MCF 10A (cell line): ENCODE measurements at regions not wholly inside any gene's neighbourhood (a gene's known extent, or its start where the extent isn't known, plus 50 kb on each side); places are given as distances from the start of the nearest gene placed in this dataset.

Experiments used
- BruUV-seq: library from RNA; stranded (reverse); fragments of 400-500 nt; replicated peaks from 2 replicates; lab custom pipeline; 2021; lab: Mats Ljungman, UMichigan
- CTCF ChIA-PET: fragments of 300-600 bp; sonication (Branson Sonifier 250); formaldehyde crosslinking; extraction: SDS; loops from one replicate; lab custom pipeline; 2021; ENCODE audit warnings: antibody characterized with exemption, inconsistent platforms; lab: Yijun Ruan, JAX
- POLR2A ChIA-PET: fragments of 300-600, 350-650 bp; sonication (Branson Sonifier 250); formaldehyde crosslinking; extraction: SDS; loops from one replicate; lab custom pipeline; 2020; ENCODE audit warnings: antibody characterized with exemption, inconsistent platforms; lab: Yijun Ruan, JAX
- DNase-seq: peaks from one replicate; pipeline ENCODE4 v3.0.0-alpha.2; 2018; ENCODE audit not compliant: unreplicated experiment
- H3K27ac Mint-ChIP-seq: one replicate; pipeline ENCODE4 v1.8.0; 2022; ENCODE audit warnings: mild to moderate bottlenecking, low read depth, mixed read lengths; ENCODE audit not compliant: unreplicated experiment
- H3K27me3 Mint-ChIP-seq: one replicate; pipeline ENCODE4 v1.8.0; 2022; ENCODE audit warnings: mixed read lengths; ENCODE audit not compliant: insufficient read depth, unreplicated experiment
- H3K36me3 Mint-ChIP-seq: one replicate; pipeline ENCODE4 v1.8.0; 2022; ENCODE audit warnings: mild to moderate bottlenecking, moderate library complexity, mixed read lengths; ENCODE audit not compliant: insufficient read depth, unreplicated experiment
- H3K4me1 Mint-ChIP-seq: one replicate; pipeline ENCODE4 v1.8.0; 2022; ENCODE audit warnings: mixed read lengths; ENCODE audit not compliant: insufficient read depth, unreplicated experiment
- H3K4me3 Mint-ChIP-seq: one replicate; pipeline ENCODE4 v1.8.0; 2022; ENCODE audit warnings: mild to moderate bottlenecking, moderate library complexity, mixed read lengths; ENCODE audit not compliant: unreplicated experiment
- H3K9me3 Mint-ChIP-seq: one replicate; pipeline ENCODE4 v1.8.0; 2022; ENCODE audit warnings: mixed read lengths; ENCODE audit not compliant: unreplicated experiment
- intact Hi-C: fragments of 100-400 bp; cut with micrococcal nuclease; formaldehyde crosslinking; loops from 2 replicates; pipeline ENCODE4 v1.14.1; 2022
- TF ChIP-seq, protein P1 (sequence below): fragments of 200-600 bp; IDR thresholded peaks from one replicate; pipeline ENCODE4 v1.8.0; 2022; ENCODE audit warnings: antibody characterized with exemption, mild to moderate bottlenecking; ENCODE audit not compliant: unreplicated experiment

DNA sequence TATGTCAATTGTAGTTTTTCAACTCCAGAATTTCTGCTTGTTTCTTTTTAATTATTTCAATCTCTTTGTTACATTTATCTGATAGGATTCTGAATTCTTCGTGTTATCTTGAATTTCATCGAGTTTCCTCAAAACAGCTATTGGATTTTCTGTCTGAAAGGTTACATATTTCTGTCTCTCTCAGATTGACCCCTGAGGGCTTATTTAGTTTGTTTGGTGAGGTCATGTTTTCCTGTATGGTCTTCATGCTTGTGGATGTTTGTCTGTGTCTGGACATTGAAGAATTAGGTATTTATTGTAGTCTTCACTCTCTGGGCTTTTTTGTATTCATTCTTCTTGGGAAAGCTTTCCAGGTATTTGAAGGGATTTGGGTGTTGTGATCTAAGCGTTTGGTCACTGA is 85.6 kb downstream of the SNAPC1 start:
- CTCF ChIA-PET, result interaction anchor here (0.6 kb wide), 1 partner anchor 11 kb away, joined by 5 read pairs; no protein-coding TSS in a partner anchor
- no peak overlapping the region for H3K27ac Mint-ChIP-seq
- intact Hi-C loops, result no loop called here
- TF ChIP-seq, protein P1, sequence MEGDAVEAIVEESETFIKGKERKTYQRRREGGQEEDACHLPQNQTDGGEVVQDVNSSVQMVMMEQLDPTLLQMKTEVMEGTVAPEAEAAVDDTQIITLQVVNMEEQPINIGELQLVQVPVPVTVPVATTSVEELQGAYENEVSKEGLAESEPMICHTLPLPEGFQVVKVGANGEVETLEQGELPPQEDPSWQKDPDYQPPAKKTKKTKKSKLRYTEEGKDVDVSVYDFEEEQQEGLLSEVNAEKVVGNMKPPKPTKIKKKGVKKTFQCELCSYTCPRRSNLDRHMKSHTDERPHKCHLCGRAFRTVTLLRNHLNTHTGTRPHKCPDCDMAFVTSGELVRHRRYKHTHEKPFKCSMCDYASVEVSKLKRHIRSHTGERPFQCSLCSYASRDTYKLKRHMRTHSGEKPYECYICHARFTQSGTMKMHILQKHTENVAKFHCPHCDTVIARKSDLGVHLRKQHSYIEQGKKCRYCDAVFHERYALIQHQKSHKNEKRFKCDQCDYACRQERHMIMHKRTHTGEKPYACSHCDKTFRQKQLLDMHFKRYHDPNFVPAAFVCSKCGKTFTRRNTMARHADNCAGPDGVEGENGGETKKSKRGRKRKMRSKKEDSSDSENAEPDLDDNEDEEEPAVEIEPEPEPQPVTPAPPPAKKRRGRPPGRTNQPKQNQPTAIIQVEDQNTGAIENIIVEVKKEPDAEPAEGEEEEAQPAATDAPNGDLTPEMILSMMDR, result no peak
- no peaks in the 10 kb centered on the region for H3K9me3 Mint-ChIP-seq
- H3K27me3 Mint-ChIP-seq, result no peaks in the 10 kb centered on the region
- no peak for DNase-seq
- H3K36me3 Mint-ChIP-seq, result no peaks in the 10 kb centered on the region
- POLR2A ChIA-PET, result no interaction called here
- BruUV-seq, result no TSS peak
- H3K4me3 Mint-ChIP-seq, result no peak overlapping the region
- H3K4me1 Mint-ChIP-seq, result no peaks in the 10 kb centered on the region

DNA sequence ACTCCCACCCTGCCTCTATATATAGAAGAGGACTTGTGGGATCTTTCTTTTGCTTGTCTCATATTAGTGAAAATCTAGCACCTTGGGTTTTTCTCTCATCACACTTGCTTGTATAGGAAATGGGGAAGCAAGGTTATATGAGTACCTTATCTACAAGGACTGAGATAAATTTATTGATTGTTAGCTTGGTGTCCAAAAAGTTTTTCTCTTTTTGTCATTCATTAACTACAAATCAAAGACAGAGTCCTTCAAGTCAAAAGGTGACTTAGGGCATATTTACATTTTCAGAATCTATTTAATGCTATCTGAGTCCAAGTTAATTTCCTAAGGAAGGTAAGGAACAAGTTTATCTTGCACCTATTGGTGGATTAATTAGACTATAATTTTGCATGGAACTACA is 92.7 kb downstream of the SNAPC1 start:
- DNase-seq, result no peak
- Mint-ChIP-seq H3K27ac (no peak overlapping the region), H3K9me3 (no peaks in the 10 kb centered on the region), H3K4me3 (no peak overlapping the region), H3K27me3 (peaks cover 29% of the 10 kb centered on the region), H3K4me1 (no peaks in the 10 kb centered on the region), H3K36me3 (no peaks in the 10 kb centered on the region)
- TF ChIP-seq, protein P1, result no peak
- BruUV-seq, result no TSS peak
- intact Hi-C loops, result no loop called here
- POLR2A ChIA-PET, result no interaction called here
- CTCF ChIA-PET, result no interaction called here

DNA sequence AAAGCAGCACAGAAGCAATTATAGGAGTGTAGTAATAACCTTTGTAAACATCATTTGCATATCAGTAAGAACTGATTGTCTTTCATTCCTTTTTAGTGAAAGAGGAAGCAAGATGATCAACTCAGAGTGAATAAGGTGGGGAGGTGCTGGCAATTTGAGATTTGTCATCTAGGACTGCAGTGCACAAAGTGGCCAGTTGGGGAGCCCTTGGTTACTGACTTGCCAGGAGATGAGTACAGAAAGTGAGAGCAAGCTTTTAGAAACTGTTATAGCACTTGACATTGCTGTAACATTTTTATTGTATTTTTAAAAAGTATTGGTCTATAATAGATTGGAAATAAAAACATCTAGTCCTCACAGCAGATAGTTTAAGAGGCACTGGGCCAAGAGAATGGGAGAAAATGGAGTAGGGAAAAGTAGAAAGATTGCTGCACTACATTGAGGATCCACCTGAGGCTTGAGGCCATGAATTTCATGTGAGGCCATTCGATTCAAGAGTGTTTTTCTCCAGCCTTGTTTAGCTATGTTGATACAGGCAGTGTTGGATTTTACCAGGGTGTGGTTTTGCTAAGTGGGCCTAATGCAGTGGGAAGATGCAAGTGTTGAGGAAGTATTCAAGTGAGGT is 98.2 kb downstream of the SNAPC1 start:
- H3K27me3 Mint-ChIP-seq, result peaks cover 27% of the 10 kb centered on the region
- H3K4me1 Mint-ChIP-seq, result no peaks in the 10 kb centered on the region
- no peak overlapping the region for H3K27ac Mint-ChIP-seq
- no TSS peak for BruUV-seq
- H3K9me3 Mint-ChIP-seq, result no peaks in the 10 kb centered on the region
- TF ChIP-seq, protein P1, result peak; percentile 68
- ChIA-PET POLR2A (no interaction called here), CTCF (interaction anchor here (0.6 to 2.6 kb wide), 7 partner anchors 11 to 1317 kb away, joined by 3 to 20 read pairs (median 3); no protein-coding TSS in a partner anchor)
- peak; percentile 60 for DNase-seq
- intact Hi-C loops, result no loop called here
- no peak overlapping the region for H3K4me3 Mint-ChIP-seq
- no peaks in the 10 kb centered on the region for H3K36me3 Mint-ChIP-seq

DNA sequence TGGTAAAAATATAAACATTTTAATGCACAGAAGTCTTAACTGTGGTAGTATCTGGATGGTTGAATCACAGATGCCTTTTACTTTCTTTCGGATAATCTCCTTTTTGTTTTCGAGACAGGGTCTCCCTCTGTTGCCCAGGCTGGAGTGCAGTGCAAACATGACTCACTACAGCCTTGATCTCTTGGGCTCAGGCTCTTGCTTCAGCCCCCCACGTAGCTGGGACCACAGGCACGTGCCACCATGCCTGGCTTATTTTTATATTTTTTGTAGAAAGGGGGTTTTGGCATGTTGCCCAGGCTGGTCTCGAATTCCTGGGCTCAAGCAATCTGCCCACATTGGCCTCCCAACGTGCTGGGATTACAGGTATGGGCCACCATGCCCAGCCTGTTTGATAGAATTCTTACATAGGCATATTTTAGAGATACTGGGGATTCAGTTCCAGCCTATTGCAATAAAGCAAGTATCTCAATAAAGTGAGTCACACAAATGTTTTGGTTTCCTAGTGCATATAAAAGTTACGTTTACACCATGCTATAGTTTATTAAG is 99.2 kb downstream of the SNAPC1 start:
- ChIA-PET CTCF (interaction anchor here (0.7 to 2.6 kb wide), 4 partner anchors 10 to 265 kb away, joined by 3 to 20 read pairs (median 6); no protein-coding TSS in a partner anchor), POLR2A (no interaction called here)
- Mint-ChIP-seq H3K4me3 (no peak overlapping the region), H3K27ac (no peak overlapping the region), H3K4me1 (no peaks in the 10 kb centered on the region), H3K27me3 (peaks cover 17% of the 10 kb centered on the region), H3K36me3 (no peaks in the 10 kb centered on the region), H3K9me3 (no peaks in the 10 kb centered on the region)
- intact Hi-C loops, result no loop called here
- BruUV-seq, result no TSS peak
- no peak for DNase-seq
- TF ChIP-seq, protein P1, result no peak
